ENCODE measurements at regions not wholly inside any gene's neighbourhood (a gene's known extent, or its start where the extent isn't known, plus 50 kb on each side); places are given as distances from the start of the nearest gene placed in this dataset.

DNA sequence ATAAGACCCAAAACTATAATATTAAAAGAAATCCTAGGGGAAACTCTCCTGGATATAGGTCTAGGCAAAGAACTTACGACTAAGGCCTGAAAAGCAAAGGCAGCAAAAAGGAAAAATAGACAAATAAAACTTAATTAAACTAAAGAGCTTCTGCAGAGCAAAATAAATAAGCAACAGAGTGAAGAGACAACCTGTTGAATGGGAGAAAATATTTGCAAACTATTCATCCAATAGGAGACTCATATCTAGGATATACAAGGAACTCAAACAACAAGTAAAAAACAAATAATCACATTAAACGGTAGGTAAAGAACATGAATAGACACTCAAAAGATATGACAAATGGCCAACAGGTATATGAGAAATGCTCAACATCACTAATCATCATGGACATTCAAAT, 318.6 kb downstream of the CSNK1G3 start:
- FAIRE-seq (no peak), DNase-seq (ENCODE audit: low read depth in 1 of 2, low spot score in 2 of 2) (no peak)
- Histone ChIP-seq H3K79me2 (ENCODE audit: control insufficient read depth in 1 of 2, insufficient read depth in 2 of 2, low read length in 2 of 2) (no peaks in the 10 kb centered on the region), H3K4ac (replicated peaks; ENCODE audit: insufficient read length, low read depth, low read length) (no peak overlapping the region), H2AFZ (ENCODE audit: low read length) (no peak overlapping the region), H3K9me3 (ENCODE audit: insufficient read depth in 2 of 2, low read depth in 1 of 2, low read length in 1 of 2) (no peaks in the 10 kb centered on the region), H2BK120ac (replicated peaks; ENCODE audit: low read depth, low read length) (no peak overlapping the region), H3K9ac (replicated peaks in 1 of 4; ENCODE audit: extremely low read depth in 1 of 4, low read depth in 3 of 4, low read length in 3 of 4) (no peak overlapping the region), H2BK12ac (ENCODE audit: low read depth, low read length) (no peak overlapping the region), H3K4me3 (ENCODE audit: extremely low read depth in 1 of 4, insufficient read depth in 2 of 4, low read depth in 3 of 4, low read length in 4 of 4) (no peak overlapping the region), H3K36me3 (ENCODE audit: control insufficient read depth in 2 of 4, insufficient read depth in 4 of 4, low read length in 3 of 4) (no peaks in the 10 kb centered on the region), H3K56ac (replicated peaks; ENCODE audit: insufficient read length, low read depth, low read length) (no peak overlapping the region), H3K23ac (ENCODE audit: insufficient read length) (no peak overlapping the region), H3K18ac (ENCODE audit: extremely low read depth, low read length) (no peak overlapping the region), H4K5ac (ENCODE audit: insufficient read length, low read depth, low read length) (no peak overlapping the region), H4K20me1 (replicated peaks in 1 of 2; ENCODE audit: control insufficient read depth in 1 of 2, insufficient read depth in 2 of 2, low read length in 2 of 2) (no peaks in the 10 kb centered on the region), H2BK20ac (ENCODE audit: low read length) (no peak overlapping the region), H2BK15ac (ENCODE audit: low read length) (no peak overlapping the region), H3K4me2 (ENCODE audit: insufficient read depth in 1 of 2, low read depth in 2 of 2, low read length in 2 of 2) (no peak overlapping the region), H3K23me2 (ENCODE audit: low read depth, low read length) (no peaks in the 10 kb centered on the region), H3K27ac (ENCODE audit: low read depth, low read length) (no peak overlapping the region), H2AK5ac (ENCODE audit: low read depth, low read length) (no peak overlapping the region), H3K14ac (ENCODE audit: insufficient read length) (no peak overlapping the region), H4K8ac (ENCODE audit: extremely low read depth, insufficient read depth, low read length) (no peak overlapping the region), H3K27me3 (replicated peaks in 1 of 4; ENCODE audit: control insufficient read depth in 3 of 4, extremely low read depth in 1 of 4, insufficient read depth in 3 of 4, low read length in 3 of 4) (no peaks in the 10 kb centered on the region), H3K4me1 (replicated peaks in 1 of 4; ENCODE audit: control insufficient read depth in 3 of 4, insufficient read depth in 4 of 4, low read length in 3 of 4) (no peaks in the 10 kb centered on the region), H3K79me1 (ENCODE audit: low read depth, low read length) (no peaks in the 10 kb centered on the region), H2BK5ac (ENCODE audit: low read depth, low read length) (no peak overlapping the region), H4K91ac (replicated peaks; ENCODE audit: insufficient read length, low read length) (no peak overlapping the region)
- 87% methylated on average over 2 of the region's 2 CpGs; no CpG with 5 or more reads in 1 of the 2 experiments for WGBS, 2 experiments (ENCODE audit: extremely low coverage in 1 of 2, insufficient coverage in 1 of 2, insufficient read length in 1 of 2, insufficient replicate concordance in 2 of 2, low coverage in 1 of 2, low lambda C conversion rate in 2 of 2, missing lambda C conversion rate in 1 of 2)
- CTCF ChIA-PET (ENCODE audit: partially characterized antibody), result interaction anchor here (1.2 kb wide), 1 partner anchor 17 kb away, joined by 3 read pairs; no protein-coding TSS in a partner anchor
- TF ChIP-seq BRCA1 (IDR thresholded peaks at IDR 0.05; ENCODE audit: low read depth, low read length) (no peak), EZH2 (IDR thresholded peaks at IDR 0.05; ENCODE audit: low read depth, low read length, severe bottlenecking) (no peak)
- TF ChIP-seq, protein P1, sequence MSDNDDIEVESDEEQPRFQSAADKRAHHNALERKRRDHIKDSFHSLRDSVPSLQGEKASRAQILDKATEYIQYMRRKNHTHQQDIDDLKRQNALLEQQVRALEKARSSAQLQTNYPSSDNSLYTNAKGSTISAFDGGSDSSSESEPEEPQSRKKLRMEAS (IDR thresholded peaks at IDR 0.05), result no peak
- POLR2A ChIA-PET (ENCODE audit: partially characterized antibody), result no interaction called here

Data from H1 (cell line).